ENCODE measurements at regions not wholly inside any gene's neighbourhood (a gene's known extent, or its start where the extent isn't known, plus 50 kb on each side); places are given as distances from the start of the nearest gene placed in this dataset.

DNA sequence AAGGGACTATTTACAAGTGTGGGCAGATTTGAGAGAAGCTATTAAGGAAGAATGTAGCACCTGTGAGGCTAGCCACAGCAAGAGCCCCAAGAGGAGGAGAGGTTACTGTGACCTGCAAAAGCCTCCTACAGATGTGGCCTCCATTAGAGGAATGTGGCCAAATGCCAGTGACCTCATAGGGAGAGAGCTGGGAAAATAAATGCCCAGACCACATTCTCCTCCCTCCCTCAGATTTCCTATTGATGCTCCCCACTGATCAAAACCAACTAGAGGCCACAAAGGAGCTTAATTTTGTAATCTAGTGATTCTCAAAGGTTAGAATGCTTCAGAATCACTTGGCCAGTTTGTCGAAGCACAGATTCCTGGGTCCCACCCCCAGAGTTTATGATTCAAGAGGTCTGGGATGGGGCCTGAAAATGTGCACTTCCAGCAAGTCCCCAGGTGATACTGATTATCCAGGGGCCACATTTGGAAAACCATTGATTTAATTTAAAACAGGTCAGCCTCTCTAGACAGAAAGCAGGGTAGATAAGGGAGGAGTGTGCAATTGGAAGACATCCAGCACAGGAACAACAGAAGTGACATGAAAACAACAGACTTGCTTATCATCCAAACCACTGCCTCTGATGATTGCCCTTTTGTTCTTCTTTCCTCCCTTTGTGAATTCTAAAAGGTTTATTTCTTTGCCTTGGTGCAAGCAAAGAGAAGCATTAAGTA is 61.2 kb upstream of the RBBP8 start:
- Histone ChIP-seq H3K36me3 (ENCODE audit: low read depth) (no peaks in the 10 kb centered on the region), H3K4me1 (ENCODE audit: low read depth) (peaks cover 4% of the 10 kb centered on the region), H3K4me3 (no peak overlapping the region), H3K9me3 (no peaks in the 10 kb centered on the region)
- intact Hi-C loops (cut with DNase I, micrococcal nuclease), result no loop called here
- TF ChIP-seq, protein P1, sequence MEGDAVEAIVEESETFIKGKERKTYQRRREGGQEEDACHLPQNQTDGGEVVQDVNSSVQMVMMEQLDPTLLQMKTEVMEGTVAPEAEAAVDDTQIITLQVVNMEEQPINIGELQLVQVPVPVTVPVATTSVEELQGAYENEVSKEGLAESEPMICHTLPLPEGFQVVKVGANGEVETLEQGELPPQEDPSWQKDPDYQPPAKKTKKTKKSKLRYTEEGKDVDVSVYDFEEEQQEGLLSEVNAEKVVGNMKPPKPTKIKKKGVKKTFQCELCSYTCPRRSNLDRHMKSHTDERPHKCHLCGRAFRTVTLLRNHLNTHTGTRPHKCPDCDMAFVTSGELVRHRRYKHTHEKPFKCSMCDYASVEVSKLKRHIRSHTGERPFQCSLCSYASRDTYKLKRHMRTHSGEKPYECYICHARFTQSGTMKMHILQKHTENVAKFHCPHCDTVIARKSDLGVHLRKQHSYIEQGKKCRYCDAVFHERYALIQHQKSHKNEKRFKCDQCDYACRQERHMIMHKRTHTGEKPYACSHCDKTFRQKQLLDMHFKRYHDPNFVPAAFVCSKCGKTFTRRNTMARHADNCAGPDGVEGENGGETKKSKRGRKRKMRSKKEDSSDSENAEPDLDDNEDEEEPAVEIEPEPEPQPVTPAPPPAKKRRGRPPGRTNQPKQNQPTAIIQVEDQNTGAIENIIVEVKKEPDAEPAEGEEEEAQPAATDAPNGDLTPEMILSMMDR (IDR thresholded peaks at IDR 0.05), result no peak
- DNase-seq, result no peak
- no peak for ATAC-seq

DNA sequence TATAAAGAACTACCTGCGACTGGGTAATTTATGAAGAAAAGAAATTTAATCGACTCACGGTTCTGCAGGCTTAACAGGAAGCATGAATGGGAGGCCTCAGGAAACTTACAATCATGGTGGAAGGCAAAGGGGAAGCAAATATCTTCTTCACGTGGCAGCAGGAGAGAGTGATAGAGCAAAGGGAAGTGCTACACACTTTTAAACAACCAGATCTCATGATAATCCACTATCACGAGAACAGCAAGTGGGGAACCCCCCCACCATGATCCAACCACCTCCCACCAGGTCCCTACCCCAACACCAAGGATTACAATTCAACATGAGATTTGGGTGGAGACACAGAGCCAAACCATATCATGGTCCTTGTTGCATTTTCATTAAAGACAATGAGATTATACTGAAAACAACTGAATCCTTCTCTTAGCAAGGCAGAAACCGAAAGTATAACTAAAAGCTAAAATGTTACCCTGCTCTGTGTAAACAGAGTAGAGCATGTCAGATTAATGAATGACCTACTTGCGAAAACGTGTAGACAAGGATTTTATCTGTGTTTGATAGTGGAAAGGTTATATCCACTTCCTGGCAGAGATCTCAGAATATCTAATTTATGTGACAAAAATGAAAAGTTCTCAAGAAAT is 60.1 kb upstream of the RBBP8 start:
- no peaks in the 10 kb centered on the region for H3K36me3 ChIP-seq (ENCODE audit: low read depth)
- TF ChIP-seq, protein P1 (IDR thresholded peaks at IDR 0.05), result no peak
- intact Hi-C loops (cut with DNase I, micrococcal nuclease), result no loop called here
- ATAC-seq (peak; percentile 92), DNase-seq (no peak)
- H3K9me3 ChIP-seq, result no peaks in the 10 kb centered on the region
- peaks cover 4% of the 10 kb centered on the region for H3K4me1 ChIP-seq (ENCODE audit: low read depth)
- no peak overlapping the region for H3K4me3 ChIP-seq

DNA sequence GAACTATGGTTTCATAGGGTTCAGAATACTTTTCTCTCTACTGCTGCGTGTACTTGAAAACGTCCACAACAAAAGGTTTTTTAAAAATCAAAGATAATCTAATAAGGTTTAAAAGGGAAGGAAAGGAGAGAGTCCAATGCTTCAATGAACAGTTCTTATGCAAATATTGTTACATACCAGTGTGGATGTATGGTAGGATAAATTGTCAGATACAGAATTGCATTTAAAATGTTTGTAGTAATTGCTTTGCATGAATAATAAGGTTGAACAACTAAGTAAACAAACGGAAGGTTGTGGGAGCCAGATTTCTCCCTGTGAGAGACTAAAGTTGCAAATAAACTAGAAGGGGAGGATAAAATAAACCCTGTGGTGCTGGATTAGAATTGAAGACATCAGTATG is 53.8 kb upstream of the RBBP8 start:
- intact Hi-C loops (cut with DNase I, micrococcal nuclease), result no loop called here

DNA sequence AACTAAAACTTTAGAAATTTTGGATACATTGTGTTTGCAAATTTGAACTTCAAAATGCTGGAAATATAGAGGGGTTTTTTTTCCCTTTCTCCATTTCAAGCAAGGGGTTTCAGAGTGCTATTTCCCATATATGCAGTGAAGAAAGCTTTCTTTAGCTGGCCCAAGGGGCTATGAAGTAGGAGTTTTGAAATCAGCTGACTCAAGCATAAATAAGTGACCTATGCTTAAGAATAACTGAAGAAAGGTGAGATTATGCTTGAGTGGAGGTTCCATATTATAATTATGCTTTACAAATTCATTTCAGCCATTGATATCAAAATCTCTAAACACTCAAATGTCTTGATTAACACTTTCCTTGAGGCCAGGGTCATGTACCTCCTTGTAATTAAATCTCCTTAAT is 51.0 kb upstream of the RBBP8 start:
- Histone ChIP-seq H3K36me3 (ENCODE audit: low read depth) (no peaks in the 10 kb centered on the region), H3K4me1 (ENCODE audit: low read depth) (no peaks in the 10 kb centered on the region), H3K4me3 (no peak overlapping the region), H3K9me3 (no peaks in the 10 kb centered on the region)
- intact Hi-C loops (cut with DNase I, micrococcal nuclease), result no loop called here
- DNase-seq (no peak), ATAC-seq (no peak)
- TF ChIP-seq, protein P1 (IDR thresholded peaks at IDR 0.05), result no peak

More for the DNA sequence above, 53.8 kb upstream of the RBBP8 start:
- TF ChIP-seq, protein P1 (IDR thresholded peaks at IDR 0.05), result no peak
- Histone ChIP-seq H3K4me3 (no peak overlapping the region), H3K4me1 (ENCODE audit: low read depth) (no peaks in the 10 kb centered on the region), H3K9me3 (no peaks in the 10 kb centered on the region), H3K36me3 (ENCODE audit: low read depth) (no peaks in the 10 kb centered on the region)
- no peak for ATAC-seq
- DNase-seq, result no peak

DNA sequence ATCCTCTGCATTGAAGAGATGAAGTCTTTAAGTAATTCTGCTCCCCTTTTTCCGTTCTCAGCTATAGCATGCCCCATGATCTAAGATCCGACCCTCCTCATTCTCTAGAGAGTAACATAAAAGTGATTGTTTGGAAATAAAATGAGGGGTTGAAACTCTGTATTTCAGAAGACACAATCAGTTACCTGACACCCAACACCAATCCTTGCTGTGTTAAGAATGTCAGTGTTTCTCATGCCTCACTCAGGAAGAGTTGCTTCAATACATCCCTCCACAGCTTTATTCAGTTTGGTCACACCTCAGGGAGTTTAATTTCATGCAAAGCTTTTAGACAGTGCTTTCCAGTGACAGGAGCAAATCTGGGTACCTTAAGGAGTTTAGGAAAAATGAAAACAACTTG is 49.9 kb upstream of the RBBP8 start:
- TF ChIP-seq, protein P1 (IDR thresholded peaks at IDR 0.05), result no peak
- intact Hi-C loops (cut with DNase I, micrococcal nuclease), result no loop called here
- no peak overlapping the region for H3K4me3 ChIP-seq
- DNase-seq (no peak), ATAC-seq (no peak)
- H3K4me1 ChIP-seq (ENCODE audit: low read depth), result no peaks in the 10 kb centered on the region
- H3K36me3 ChIP-seq (ENCODE audit: low read depth), result no peaks in the 10 kb centered on the region
- H3K9me3 ChIP-seq, result no peaks in the 10 kb centered on the region

Measured in mucosa of descending colon (tissue), 3 donors.